ENCODE measurements at regions not wholly inside any gene's neighbourhood (a gene's known extent, or its start where the extent isn't known, plus 50 kb on each side); places are given as distances from the start of the nearest gene placed in this dataset.

DNA sequence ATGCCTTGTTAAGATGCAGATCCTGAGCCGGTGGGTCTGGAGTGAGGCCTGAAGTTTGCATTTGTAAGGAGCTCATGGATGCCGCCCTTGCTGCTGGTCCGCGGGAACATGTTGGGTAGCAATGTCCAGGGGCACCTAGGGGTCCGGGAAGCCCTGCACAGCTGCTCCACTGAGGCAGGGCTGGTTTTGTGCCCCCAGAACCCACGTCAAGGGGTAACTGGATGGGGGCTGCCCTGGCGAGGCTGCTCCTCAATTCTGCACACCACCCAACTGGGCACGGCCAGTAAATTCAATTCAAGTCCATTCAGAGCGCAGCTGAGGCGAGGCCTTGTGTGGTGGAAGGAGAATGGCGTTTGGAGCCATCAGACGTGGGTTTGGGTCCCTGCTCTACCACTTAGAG is 246.3 kb upstream of the PITRM1 start:
- Histone ChIP-seq H2BK5ac (ENCODE audit: low read length) (no peak overlapping the region), H3K4me2 (ENCODE audit: low read length) (no peak overlapping the region), H3K79me1 (ENCODE audit: low read length) (no peaks in the 10 kb centered on the region), H2BK120ac (ENCODE audit: low read depth, low read length) (no peak overlapping the region), H4K5ac (ENCODE audit: low read length) (no peak overlapping the region), H3K18ac (ENCODE audit: low read length) (no peak overlapping the region), H2BK15ac (replicated peaks; ENCODE audit: low read depth) (no peak overlapping the region), H3K56ac (ENCODE audit: low read length) (no peak overlapping the region), H3K4me1 (ENCODE audit: control insufficient read depth, low read depth, low read length) (peaks cover 4% of the 10 kb centered on the region), H4K8ac (ENCODE audit: low read depth, low read length) (no peak overlapping the region), H3K79me2 (ENCODE audit: control insufficient read depth, insufficient read depth, low read length) (no peaks in the 10 kb centered on the region), H3K9ac (ENCODE audit: low read length) (no peak overlapping the region), H3K27me3 (ENCODE audit: insufficient read depth, low read length, poor library complexity) (no peaks in the 10 kb centered on the region), H3K23ac (ENCODE audit: low read length) (no peak overlapping the region), H3K27ac (ENCODE audit: low read depth, low read length) (no peak overlapping the region), H3K36me3 (ENCODE audit: control insufficient read depth, insufficient read depth, low read length) (no peaks in the 10 kb centered on the region), H2AK5ac (ENCODE audit: low read length) (no peak overlapping the region), H3K4me3 (ENCODE audit: low read length) (no peak overlapping the region), H3K4ac (ENCODE audit: low read depth, low read length) (no peak overlapping the region)
- WGBS (ENCODE audit: extremely low coverage, insufficient coverage, low lambda C conversion rate), result no CpG with 5 or more reads among the region's 12 CpGs
- DNase-seq, result no peak

GRCh38 chr10:3418041-3418754 is 245.6 kb upstream of the PITRM1 start:
- no peak overlapping the region for H3K23ac ChIP-seq (ENCODE audit: low read length)
- no peaks in the 10 kb centered on the region for H3K36me3 ChIP-seq (ENCODE audit: control insufficient read depth, insufficient read depth, low read length)
- H4K8ac ChIP-seq (ENCODE audit: low read depth, low read length), result no peak overlapping the region
- no peaks in the 10 kb centered on the region for H3K79me2 ChIP-seq (ENCODE audit: control insufficient read depth, insufficient read depth, low read length)
- peak overlapping the region; percentile 58 for H2AK5ac ChIP-seq (ENCODE audit: low read length)
- H4K5ac ChIP-seq (ENCODE audit: low read length), result no peak overlapping the region
- no peak overlapping the region for H3K4me2 ChIP-seq (ENCODE audit: low read length)
- H3K56ac ChIP-seq (ENCODE audit: low read length), result no peak overlapping the region
- H3K9ac ChIP-seq (ENCODE audit: low read length), result no peak overlapping the region
- WGBS (ENCODE audit: extremely low coverage, insufficient coverage, low lambda C conversion rate), result no CpG with 5 or more reads among the region's 13 CpGs
- no peak overlapping the region for H3K4ac ChIP-seq (ENCODE audit: low read depth, low read length)
- no peak overlapping the region for H3K18ac ChIP-seq (ENCODE audit: low read length)
- H2BK5ac ChIP-seq (ENCODE audit: low read length), result no peak overlapping the region
- H3K4me3 ChIP-seq (ENCODE audit: low read length), result no peak overlapping the region
- DNase-seq, result peak; percentile 31
- H2BK15ac ChIP-seq (replicated peaks; ENCODE audit: low read depth), result no peak overlapping the region
- peaks cover 4% of the 10 kb centered on the region for H3K4me1 ChIP-seq (ENCODE audit: control insufficient read depth, low read depth, low read length)
- no peak overlapping the region for H2BK120ac ChIP-seq (ENCODE audit: low read depth, low read length)
- H3K27ac ChIP-seq (ENCODE audit: low read depth, low read length), result no peak overlapping the region
- no peaks in the 10 kb centered on the region for H3K27me3 ChIP-seq (ENCODE audit: insufficient read depth, low read length, poor library complexity)
- H3K79me1 ChIP-seq (ENCODE audit: low read length), result no peaks in the 10 kb centered on the region

DNA sequence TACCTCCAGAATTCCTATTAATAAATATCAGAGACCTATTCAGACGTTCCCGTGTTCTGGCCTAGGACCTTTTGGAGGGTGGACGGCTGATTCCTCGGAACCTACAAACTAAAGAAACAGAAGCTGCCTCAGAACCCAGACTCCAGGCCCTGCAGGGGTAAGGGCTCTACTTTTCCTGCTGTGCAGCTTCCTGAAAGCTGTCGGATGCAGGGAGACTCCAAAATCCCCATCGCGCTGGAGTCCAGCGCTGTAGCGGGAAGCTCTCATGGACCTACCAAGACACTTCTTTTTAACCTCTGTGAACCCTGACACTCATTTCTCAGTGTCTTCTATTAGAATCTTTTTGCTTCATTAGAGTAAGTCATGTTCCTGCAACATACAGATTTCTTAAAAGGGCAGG is 244.5 kb upstream of the PITRM1 start:
- Histone ChIP-seq H2BK5ac (ENCODE audit: low read length) (no peak overlapping the region), H2BK15ac (replicated peaks; ENCODE audit: low read depth) (no peak overlapping the region), H3K79me2 (ENCODE audit: control insufficient read depth, insufficient read depth, low read length) (no peaks in the 10 kb centered on the region), H3K56ac (ENCODE audit: low read length) (no peak overlapping the region), H3K27ac (ENCODE audit: low read depth, low read length) (no peak overlapping the region), H3K4me3 (ENCODE audit: low read length) (no peak overlapping the region), H3K4ac (ENCODE audit: low read depth, low read length) (no peak overlapping the region), H3K4me1 (ENCODE audit: control insufficient read depth, low read depth, low read length) (peaks cover 4% of the 10 kb centered on the region), H3K23ac (ENCODE audit: low read length) (no peak overlapping the region), H3K27me3 (ENCODE audit: insufficient read depth, low read length, poor library complexity) (no peaks in the 10 kb centered on the region), H4K5ac (ENCODE audit: low read length) (no peak overlapping the region), H3K4me2 (ENCODE audit: low read length) (no peak overlapping the region), H2BK120ac (ENCODE audit: low read depth, low read length) (no peak overlapping the region), H3K79me1 (ENCODE audit: low read length) (no peaks in the 10 kb centered on the region), H3K9ac (ENCODE audit: low read length) (no peak overlapping the region), H4K8ac (ENCODE audit: low read depth, low read length) (no peak overlapping the region), H3K36me3 (ENCODE audit: control insufficient read depth, insufficient read depth, low read length) (no peaks in the 10 kb centered on the region), H3K18ac (ENCODE audit: low read length) (no peak overlapping the region), H2AK5ac (ENCODE audit: low read length) (no peak overlapping the region)
- DNase-seq, result no peak
- WGBS (ENCODE audit: extremely low coverage, insufficient coverage, low lambda C conversion rate), result no CpG with 5 or more reads among the region's 9 CpGs

DNA sequence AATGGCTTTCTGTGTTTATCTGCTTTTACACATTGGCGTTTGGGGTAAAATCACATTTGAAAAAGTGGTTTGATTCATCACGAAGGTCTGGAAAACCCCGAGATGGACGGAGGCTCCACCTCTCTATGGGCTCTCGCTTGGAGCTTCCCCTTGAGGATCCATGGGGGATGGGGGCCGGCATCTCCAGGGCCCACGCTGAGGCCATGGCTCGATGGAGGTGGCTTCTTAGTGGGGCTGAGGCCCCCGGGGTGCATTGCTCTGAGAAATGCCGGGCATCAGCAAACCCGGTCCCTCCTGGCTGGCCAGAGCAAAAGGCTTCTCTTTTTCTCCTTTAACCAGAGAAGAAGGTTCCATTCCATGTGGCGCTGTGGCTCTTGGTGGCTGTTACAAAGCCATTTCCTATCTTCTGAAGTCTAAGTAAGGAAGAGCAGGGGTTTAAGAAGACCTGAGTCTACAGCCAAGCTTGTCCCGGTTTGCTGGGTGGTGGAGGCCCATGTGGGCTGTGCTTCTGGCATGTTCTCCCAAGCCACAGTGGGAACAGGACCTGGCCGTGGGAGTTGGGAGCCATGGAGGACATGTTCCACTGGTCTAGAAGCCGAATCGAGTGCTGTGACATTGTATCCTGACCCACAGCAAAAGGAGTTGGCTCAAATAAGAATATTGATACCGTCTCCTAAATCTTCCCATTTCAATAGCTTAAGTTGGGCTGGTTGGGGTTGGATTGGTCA is 243.5 kb upstream of the PITRM1 start:
- Histone ChIP-seq H3K9ac (ENCODE audit: low read length) (no peak overlapping the region), H3K23ac (ENCODE audit: low read length) (no peak overlapping the region), H3K18ac (ENCODE audit: low read length) (no peak overlapping the region), H4K8ac (ENCODE audit: low read depth, low read length) (no peak overlapping the region), H4K5ac (ENCODE audit: low read length) (no peak overlapping the region), H2AK5ac (ENCODE audit: low read length) (no peak overlapping the region), H3K27me3 (ENCODE audit: insufficient read depth, low read length, poor library complexity) (no peaks in the 10 kb centered on the region), H2BK5ac (ENCODE audit: low read length) (no peak overlapping the region), H3K36me3 (ENCODE audit: control insufficient read depth, insufficient read depth, low read length) (no peaks in the 10 kb centered on the region), H3K4ac (ENCODE audit: low read depth, low read length) (no peak overlapping the region), H3K27ac (ENCODE audit: low read depth, low read length) (no peak overlapping the region), H3K56ac (ENCODE audit: low read length) (no peak overlapping the region), H3K79me1 (ENCODE audit: low read length) (no peaks in the 10 kb centered on the region), H2BK15ac (replicated peaks; ENCODE audit: low read depth) (no peak overlapping the region), H3K4me1 (ENCODE audit: control insufficient read depth, low read depth, low read length) (peaks cover 4% of the 10 kb centered on the region), H3K4me2 (ENCODE audit: low read length) (no peak overlapping the region), H3K79me2 (ENCODE audit: control insufficient read depth, insufficient read depth, low read length) (no peaks in the 10 kb centered on the region), H3K4me3 (ENCODE audit: low read length) (no peak overlapping the region), H2BK120ac (ENCODE audit: low read depth, low read length) (no peak overlapping the region)
- no peak for DNase-seq
- no CpG with 5 or more reads among the region's 17 CpGs for WGBS (ENCODE audit: extremely low coverage, insufficient coverage, low lambda C conversion rate)

DNA sequence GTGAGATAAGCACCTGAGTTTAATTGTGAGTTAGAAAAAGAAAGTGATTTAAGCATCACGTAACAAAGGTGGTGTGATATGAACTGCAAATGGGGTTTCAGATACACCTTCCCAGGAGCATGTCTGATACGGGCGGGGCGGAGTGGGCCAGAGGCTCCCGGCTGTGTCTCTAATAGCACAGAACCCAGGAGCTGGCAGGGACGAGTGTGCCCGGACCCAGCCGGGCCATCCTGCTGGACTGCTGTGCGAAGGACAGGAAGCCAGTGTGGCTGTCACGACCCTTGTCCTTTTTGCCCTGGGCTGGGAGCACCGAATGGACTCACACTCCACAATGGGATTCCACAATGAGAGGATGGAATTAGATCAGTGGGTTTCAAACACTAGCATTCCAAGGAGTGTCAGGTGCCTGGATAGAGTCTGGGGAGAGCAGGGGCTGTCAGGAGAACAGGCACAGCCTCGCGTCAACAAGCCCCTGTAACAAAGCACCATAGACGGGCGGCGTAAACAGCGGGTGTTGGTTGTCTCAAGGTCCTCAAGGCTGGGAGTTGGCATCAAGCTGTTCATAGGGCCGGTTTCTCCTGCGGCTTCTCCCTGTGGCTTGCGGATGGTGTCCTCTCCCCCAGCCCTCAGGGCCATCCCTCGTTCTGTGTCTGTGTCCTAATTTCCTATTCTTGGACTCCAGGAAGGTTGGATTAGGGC is 242.6 kb upstream of the PITRM1 start:
- no peak overlapping the region for H3K23ac ChIP-seq (ENCODE audit: low read length)
- H2BK15ac ChIP-seq (replicated peaks; ENCODE audit: low read depth), result no peak overlapping the region
- no peaks in the 10 kb centered on the region for H3K79me1 ChIP-seq (ENCODE audit: low read length)
- no peak overlapping the region for H3K18ac ChIP-seq (ENCODE audit: low read length)
- H2BK120ac ChIP-seq (ENCODE audit: low read depth, low read length), result no peak overlapping the region
- no peak overlapping the region for H3K27ac ChIP-seq (ENCODE audit: low read depth, low read length)
- H3K56ac ChIP-seq (ENCODE audit: low read length), result no peak overlapping the region
- H2AK5ac ChIP-seq (ENCODE audit: low read length), result no peak overlapping the region
- no peak overlapping the region for H3K9ac ChIP-seq (ENCODE audit: low read length)
- no peak overlapping the region for H4K8ac ChIP-seq (ENCODE audit: low read depth, low read length)
- no peak overlapping the region for H4K5ac ChIP-seq (ENCODE audit: low read length)
- H2BK5ac ChIP-seq (ENCODE audit: low read length), result no peak overlapping the region
- H3K4me3 ChIP-seq (ENCODE audit: low read length), result no peak overlapping the region
- no peak for DNase-seq
- no peak overlapping the region for H3K4ac ChIP-seq (ENCODE audit: low read depth, low read length)
- H3K4me2 ChIP-seq (ENCODE audit: low read length), result no peak overlapping the region
- H3K36me3 ChIP-seq (ENCODE audit: control insufficient read depth, insufficient read depth, low read length), result no peaks in the 10 kb centered on the region
- WGBS (ENCODE audit: extremely low coverage, insufficient coverage, low lambda C conversion rate), result no CpG with 5 or more reads among the region's 21 CpGs
- H3K27me3 ChIP-seq (ENCODE audit: insufficient read depth, low read length, poor library complexity), result no peaks in the 10 kb centered on the region
- peaks cover 4% of the 10 kb centered on the region for H3K4me1 ChIP-seq (ENCODE audit: control insufficient read depth, low read depth, low read length)
- H3K79me2 ChIP-seq (ENCODE audit: control insufficient read depth, insufficient read depth, low read length), result no peaks in the 10 kb centered on the region

Data from mesendoderm (in vitro differentiated cells).